Dendritic cell treated with granulocyte-macrophage colony-stimulating factor and Interleukin-4, amounts not matched to agents 40 ng/mL and 50 ng/mL, for 4 days (primary cell): ENCODE measurements at regions not wholly inside any gene's neighbourhood (a gene's known extent, or its start where the extent isn't known, plus 50 kb on each side); places are given as distances from the start of the nearest gene placed in this dataset.

Experiments
- H3K27ac Mint-ChIP-seq: one replicate; pipeline ENCODE4 v1.8.0; 2022; ENCODE audit warnings: mild to moderate bottlenecking, mixed read lengths
- H3K27me3 Mint-ChIP-seq: one replicate; pipeline ENCODE4 v1.8.0; 2022; ENCODE audit warnings: mild to moderate bottlenecking, mixed read lengths
- H3K36me3 Mint-ChIP-seq: one replicate; pipeline ENCODE4 v1.8.0; 2022; ENCODE audit warnings: low read depth, mixed read lengths
- H3K4me1 Mint-ChIP-seq: one replicate; pipeline ENCODE4 v1.8.0; 2022; ENCODE audit warnings: low read depth, mixed read lengths
- H3K4me3 Mint-ChIP-seq: one replicate; pipeline ENCODE4 v1.8.0; 2022; ENCODE audit warnings: mild to moderate bottlenecking, moderate library complexity, mixed read lengths
- H3K9me3 Mint-ChIP-seq: one replicate; pipeline ENCODE4 v1.8.0; 2022; ENCODE audit warnings: mixed read lengths
- intact Hi-C: fragments of 100-400 bp; cut with micrococcal nuclease; formaldehyde crosslinking; loops from one replicate; pipeline ENCODE4 v1.15.0; 2022

DNA sequence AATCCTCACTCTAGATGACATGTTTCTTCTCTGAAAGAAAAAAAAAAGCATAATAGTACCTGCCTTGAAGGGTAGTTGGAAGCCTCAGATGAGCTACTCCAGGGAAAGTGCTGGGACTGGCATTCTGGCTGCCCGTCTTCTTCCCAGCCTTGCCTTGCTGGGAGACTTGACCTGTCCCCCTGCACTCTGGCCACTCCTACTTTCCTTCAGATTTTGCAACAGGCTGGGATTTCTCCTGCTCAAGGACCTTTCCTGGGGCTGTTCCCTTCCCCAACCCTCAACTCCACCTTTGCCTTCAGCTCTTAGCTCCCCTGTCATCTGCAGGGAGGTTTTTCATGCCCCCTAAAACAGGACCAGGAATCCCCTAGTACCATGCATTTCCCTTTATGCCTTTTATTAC, 609.9 kb upstream of the CFAP20DC start:
- Mint-ChIP-seq H3K27me3 (no peaks in the 10 kb centered on the region), H3K27ac (no peak overlapping the region), H3K4me3 (no peak overlapping the region), H3K9me3 (no peaks in the 10 kb centered on the region), H3K36me3 (no peaks in the 10 kb centered on the region), H3K4me1 (peaks cover 2% of the 10 kb centered on the region)
- intact Hi-C loops, result no loop called here

DNA sequence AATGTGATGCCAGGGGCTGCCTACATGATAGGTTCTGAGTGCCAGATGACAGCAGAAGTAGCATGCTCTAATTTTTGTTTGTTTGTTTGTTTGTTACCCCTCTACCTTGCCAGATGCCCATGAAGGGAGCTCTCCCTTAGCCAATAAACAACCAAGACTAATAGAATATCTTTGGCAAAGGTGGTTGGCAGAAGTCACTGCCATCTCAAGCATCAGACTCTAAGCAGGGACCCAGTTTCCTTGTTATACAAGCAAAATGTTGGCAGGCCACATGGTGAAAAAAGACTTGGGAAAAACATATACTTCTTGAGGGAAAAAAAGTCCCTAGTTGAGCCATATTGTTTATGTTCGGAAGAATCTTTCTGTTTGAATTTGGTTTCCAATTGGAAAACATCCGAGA, 609.0 kb upstream of the CFAP20DC start:
- H3K27me3 Mint-ChIP-seq, result no peaks in the 10 kb centered on the region

DNA sequence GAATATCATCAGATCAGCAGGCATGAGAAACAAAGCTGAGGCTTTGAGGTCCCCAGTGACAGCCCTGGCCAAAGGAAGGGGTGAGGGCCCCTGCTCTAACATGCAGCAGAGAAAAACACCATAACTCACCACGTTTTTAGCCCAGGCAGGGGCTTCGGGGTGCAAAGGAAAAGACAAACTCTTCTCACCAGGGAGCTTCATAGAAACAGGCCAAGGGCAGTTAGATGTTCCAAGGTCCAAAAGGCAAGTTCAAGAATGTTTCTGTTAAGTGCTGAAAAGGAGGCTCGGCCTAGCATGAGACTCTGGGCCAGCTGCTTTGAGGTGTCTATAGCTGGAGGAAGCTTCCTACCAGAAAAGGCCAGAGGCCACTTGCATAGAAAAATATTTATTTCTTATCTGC, 608.4 kb upstream of the CFAP20DC start:
- Mint-ChIP-seq H3K4me3 (no peak overlapping the region), H3K27me3 (no peaks in the 10 kb centered on the region), H3K27ac (no peak overlapping the region), H3K36me3 (no peaks in the 10 kb centered on the region), H3K9me3 (no peaks in the 10 kb centered on the region), H3K4me1 (peaks cover 7% of the 10 kb centered on the region)
- intact Hi-C loops, result no loop called here

More for the DNA sequence above, 609.0 kb upstream of the CFAP20DC start:
- intact Hi-C loops, result no loop called here
- peaks cover 7% of the 10 kb centered on the region for H3K4me1 Mint-ChIP-seq
- no peaks in the 10 kb centered on the region for H3K36me3 Mint-ChIP-seq
- H3K4me3 Mint-ChIP-seq, result no peak overlapping the region
- H3K27ac Mint-ChIP-seq, result no peak overlapping the region
- H3K9me3 Mint-ChIP-seq, result no peaks in the 10 kb centered on the region

DNA sequence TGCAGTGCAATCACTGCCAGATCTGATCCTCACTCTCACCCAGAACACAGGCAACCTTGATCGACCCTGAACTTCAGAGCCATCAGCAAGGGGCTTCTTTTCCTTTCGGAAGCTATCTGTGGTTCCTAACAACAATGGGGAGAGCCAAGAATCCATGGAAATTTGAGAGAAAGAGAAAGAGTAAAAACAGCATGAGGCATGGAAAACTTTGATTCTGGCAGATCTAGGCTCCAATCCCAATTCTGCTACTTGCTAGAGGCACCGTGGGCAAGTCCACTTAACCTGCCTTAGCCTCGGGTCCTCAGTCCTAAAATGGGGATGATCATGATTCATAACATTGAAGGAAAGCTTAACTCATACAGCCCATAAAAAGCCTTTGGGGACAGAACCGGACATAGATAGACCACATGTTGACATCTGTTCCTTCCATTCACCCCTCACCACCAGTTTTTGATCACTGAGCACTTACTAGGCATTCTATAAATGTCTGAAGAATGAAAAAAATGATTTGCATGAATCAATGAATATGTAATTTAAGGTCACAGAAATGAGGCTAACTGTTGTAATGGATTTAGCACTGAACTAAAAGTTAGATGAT, 605.7 kb upstream of the CFAP20DC start:
- intact Hi-C loops, result no loop called here
- Mint-ChIP-seq H3K4me1 (peaks cover 7% of the 10 kb centered on the region), H3K27me3 (no peaks in the 10 kb centered on the region), H3K9me3 (peaks cover 7% of the 10 kb centered on the region), H3K27ac (no peak overlapping the region), H3K36me3 (no peaks in the 10 kb centered on the region), H3K4me3 (no peak overlapping the region)

DNA sequence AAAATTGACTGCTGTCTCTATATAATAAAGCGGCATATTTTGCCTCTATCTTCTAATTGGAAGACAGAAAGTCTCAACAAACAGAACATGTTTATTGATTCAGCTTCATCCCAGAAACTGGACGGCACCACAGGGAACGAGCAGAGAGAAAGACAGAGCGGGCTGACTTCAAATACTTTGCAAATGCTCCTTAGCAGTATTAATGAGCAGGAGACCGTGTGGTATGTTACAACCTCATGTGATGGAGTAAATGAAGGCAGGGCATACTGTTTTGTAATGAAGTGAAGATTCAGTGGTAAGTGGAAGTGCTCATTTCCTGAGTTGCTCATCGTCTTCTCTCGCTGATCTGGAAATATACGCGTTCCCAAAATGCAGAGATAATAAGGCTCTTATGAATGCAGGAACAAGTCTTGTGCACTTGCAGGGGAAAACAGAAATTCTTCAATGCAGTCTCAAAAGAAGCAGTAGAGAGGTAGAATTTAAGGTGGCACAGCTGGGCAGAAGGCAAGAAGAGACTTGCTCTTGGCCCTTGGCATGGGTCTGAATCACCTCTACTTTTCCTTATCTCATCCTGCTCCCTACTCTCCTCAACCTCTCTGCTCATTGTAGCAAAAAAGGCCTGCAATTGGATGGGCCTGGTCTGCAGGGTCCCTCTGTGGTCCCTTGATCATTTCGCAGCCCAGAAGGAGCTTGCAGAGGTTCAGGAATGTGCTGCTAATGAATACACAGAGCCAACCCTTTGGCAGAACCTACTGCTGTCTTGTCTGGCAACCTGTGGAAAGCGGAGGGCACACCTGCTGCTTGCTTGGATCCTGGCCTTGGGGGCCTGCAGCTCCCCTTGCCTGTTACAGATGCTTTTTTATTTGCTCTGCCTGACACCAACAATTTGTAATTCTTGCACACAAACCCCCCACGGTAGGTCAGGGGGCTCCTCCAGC, 604.9 kb upstream of the CFAP20DC start:
- H3K27me3 Mint-ChIP-seq, result no peaks in the 10 kb centered on the region
- intact Hi-C loops, result no loop called here
- H3K9me3 Mint-ChIP-seq, result peaks cover 14% of the 10 kb centered on the region
- no peak overlapping the region for H3K4me3 Mint-ChIP-seq
- H3K27ac Mint-ChIP-seq, result no peak overlapping the region
- H3K4me1 Mint-ChIP-seq, result peaks cover 7% of the 10 kb centered on the region
- no peaks in the 10 kb centered on the region for H3K36me3 Mint-ChIP-seq

DNA sequence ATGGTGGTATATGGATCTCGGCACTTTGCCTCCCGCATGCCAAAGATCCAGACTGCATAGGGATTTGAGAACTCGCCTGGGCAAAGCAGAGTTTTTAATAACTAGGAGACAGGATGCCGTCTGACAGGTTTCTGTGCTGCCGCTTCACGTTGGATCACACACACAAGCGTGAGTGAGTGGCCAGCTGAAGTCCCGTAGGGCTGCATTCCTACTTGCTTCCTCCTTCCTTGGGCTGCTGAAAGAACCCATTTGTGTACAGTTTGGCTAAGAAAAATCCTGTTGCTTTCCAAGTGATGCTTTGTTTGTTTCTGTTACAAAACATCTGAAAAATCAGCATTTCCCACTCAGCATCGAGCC, 604.3 kb upstream of the CFAP20DC start:
- H3K9me3 Mint-ChIP-seq, result peaks cover 21% of the 10 kb centered on the region
- no peaks in the 10 kb centered on the region for H3K27me3 Mint-ChIP-seq
- intact Hi-C loops, result no loop called here
- H3K4me1 Mint-ChIP-seq, result peaks cover 7% of the 10 kb centered on the region
- no peak overlapping the region for H3K4me3 Mint-ChIP-seq
- H3K36me3 Mint-ChIP-seq, result no peaks in the 10 kb centered on the region
- no peak overlapping the region for H3K27ac Mint-ChIP-seq

DNA sequence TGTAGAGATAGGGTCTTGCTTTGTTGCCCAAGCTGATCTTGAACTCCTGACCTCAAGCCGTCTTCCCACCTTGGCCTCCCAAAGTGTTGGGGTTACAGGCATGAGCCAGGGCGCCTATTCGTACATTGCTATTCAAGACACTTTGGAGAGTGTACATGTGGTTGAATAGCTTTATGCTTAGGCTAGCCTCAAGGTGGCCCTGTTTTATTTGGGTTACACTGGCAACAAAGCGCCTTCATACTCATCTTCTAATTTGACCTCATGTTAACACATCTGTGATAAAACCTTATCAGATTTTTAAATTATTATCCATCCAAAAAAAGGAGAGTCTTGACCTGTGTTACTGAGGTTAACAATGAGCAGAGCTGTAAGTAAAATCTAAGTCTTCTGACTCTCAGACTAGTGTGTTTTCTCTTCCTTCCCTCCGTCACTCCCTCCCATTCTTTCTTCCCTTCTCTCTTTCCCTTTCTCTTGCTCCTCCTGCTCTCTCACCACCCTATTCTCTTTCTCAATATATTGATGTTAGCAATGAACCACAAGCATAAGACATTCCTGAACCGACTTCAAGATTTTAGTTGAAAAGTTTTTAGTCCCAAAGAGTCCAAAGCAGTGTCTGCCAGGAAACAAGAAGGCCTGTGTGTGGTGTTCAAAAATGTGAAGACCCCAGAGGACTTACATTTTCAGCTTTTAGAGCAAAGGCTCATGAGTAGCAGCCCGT, 603.7 kb upstream of the CFAP20DC start:
- intact Hi-C loops, result no loop called here
- Mint-ChIP-seq H3K27ac (no peak overlapping the region), H3K27me3 (no peaks in the 10 kb centered on the region)

DNA sequence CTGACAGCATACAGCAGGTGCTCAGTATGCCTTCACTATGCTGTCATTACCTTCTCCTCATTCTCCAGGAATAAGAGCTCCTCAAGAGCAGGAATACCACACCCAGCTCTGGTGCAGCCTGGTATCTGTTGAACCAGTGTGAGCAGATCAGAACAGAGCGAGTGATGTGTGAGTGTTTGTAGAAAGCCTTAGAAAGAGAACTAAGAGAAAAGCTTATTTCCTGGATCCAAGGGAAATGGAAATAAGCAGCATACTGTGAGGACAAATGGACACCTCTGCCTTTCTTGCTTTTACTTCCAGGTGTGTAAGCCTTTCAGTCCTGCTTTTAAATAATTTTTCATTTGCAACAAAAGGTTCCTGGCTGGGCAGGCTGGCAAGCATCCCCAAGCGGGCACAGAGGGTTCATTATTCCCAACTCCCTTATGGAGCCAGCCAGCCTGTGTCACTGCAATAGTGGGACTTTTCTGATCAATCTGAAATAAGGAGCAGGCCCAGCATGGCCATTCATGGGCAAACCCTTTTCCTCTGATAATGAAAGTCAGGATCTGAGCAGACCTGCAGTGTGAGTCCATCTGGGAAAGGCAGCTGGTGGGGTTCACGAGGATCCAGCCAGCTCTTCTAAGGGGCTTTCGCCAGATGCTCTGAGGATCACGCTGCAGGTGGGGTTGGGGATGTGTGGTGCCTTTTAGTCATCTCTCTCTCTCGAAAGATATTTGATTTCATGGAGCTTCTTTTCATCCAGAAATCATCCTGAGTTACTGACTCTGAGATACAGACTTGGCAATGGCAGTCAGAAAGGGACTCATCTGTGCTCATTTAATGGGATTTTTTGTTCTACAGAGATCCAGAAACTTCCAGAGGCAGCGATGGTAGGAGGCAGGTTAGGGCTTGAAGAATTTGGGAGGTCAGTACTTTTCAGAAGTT, 594.9 kb upstream of the CFAP20DC start:
- Mint-ChIP-seq H3K36me3 (no peaks in the 10 kb centered on the region), H3K4me1 (no peaks in the 10 kb centered on the region), H3K9me3 (peaks cover 17% of the 10 kb centered on the region), H3K27me3 (peaks cover 13% of the 10 kb centered on the region), H3K27ac (no peak overlapping the region), H3K4me3 (no peak overlapping the region)
- intact Hi-C loops, result no loop called here

More for the DNA sequence above, 603.7 kb upstream of the CFAP20DC start:
- H3K4me3 Mint-ChIP-seq, result no peak overlapping the region
- H3K4me1 Mint-ChIP-seq, result peaks cover 7% of the 10 kb centered on the region
- peaks cover 26% of the 10 kb centered on the region for H3K9me3 Mint-ChIP-seq
- H3K36me3 Mint-ChIP-seq, result no peaks in the 10 kb centered on the region

DNA sequence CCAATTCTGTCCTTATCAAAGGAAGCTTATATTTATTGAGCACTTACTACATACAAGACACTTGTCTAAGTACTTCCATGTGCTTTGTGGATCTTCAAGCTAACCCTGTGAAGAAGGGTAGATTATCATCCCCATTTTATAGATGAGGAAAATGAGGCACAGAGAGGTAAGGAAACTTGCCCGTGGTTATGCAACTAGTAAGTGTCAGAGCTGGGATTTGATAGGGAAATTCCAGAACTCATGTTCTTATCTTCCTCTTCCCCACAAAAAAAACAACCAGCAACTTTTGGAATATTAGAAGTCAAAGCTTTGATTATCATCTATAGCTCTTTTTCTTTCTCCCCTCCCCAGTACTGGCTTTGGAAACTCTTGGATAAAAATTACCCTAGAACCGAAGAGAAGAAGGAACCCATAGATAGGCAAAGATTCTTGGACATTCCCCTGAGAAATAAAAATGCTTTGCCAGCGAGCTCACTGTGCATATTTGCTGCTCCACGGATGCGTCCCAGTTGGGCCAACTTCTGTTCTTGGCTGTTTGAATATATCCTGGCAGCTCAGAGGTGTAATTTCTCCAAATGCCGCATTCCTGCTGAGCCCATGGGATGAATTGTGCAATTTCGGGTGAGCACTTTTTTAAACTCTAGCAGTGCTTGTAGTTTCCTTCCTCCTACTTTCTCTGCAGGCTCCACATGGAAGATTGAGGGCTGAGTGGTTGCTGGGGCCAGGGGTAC, 591.5 kb upstream of the CFAP20DC start:
- intact Hi-C loops, result no loop called here
- H3K4me1 Mint-ChIP-seq, result no peaks in the 10 kb centered on the region
- peaks cover 13% of the 10 kb centered on the region for H3K27me3 Mint-ChIP-seq
- H3K27ac Mint-ChIP-seq, result no peak overlapping the region
- no peaks in the 10 kb centered on the region for H3K9me3 Mint-ChIP-seq
- no peak overlapping the region for H3K4me3 Mint-ChIP-seq
- no peaks in the 10 kb centered on the region for H3K36me3 Mint-ChIP-seq

DNA sequence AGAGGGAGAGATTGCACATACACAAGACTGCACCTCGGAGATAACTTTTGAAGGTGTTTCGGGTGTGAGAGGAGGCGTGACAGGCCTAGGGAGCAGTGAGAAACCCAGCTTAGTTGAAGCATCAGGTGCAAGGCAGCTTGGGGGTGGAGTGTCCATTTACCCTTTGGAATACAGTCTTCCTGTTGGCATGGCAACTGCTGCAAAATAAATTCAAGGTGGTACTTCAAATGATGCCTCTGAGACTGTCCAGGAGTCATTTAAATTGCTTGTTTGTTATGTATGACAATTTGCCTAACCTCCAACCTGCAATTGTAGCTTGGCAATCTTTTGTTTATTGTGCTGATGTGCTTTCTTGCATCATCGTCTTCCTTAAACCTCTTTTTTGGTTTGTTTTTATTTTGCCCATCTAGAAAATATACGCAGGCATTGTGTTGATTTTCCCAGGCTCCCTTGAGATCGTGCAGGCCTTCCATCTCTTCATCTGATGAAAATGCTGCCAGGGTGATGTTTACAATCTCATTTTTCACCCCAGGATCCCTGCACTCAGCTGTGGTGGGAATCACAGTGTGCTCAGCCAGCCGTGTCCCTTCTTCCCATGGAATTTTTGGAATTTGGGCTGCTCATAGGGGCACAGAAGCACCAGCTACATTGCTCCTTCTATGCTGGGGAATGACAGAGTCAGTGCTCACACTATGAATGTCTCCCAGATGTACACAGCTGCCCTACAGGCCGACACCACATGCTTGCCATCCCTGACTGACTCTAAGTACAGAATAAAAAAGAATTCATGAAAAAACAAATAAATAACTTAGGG, 583.1 kb upstream of the CFAP20DC start:
- Mint-ChIP-seq H3K36me3 (no peaks in the 10 kb centered on the region), H3K9me3 (no peaks in the 10 kb centered on the region)
- intact Hi-C loops, result no loop called here

DNA sequence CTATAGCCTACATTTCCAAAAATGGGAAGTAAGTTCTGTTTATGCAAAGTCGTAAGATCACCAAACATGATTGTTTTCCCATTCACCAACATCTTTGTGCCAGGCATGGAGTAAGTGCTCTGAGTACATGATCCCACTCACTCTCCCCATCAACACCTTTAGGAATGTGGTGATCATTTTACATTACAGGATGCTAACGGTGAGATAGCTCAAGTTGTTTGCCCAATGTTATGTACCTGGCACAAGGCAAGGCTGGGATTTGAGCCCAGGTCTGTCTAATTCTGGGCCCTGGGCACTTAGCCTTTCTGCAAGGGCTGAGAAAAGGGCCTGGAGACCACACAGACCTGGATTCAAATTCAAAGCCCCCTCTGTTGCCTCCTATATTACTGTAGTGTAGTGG, 581.7 kb upstream of the CFAP20DC start:
- Mint-ChIP-seq H3K9me3 (no peaks in the 10 kb centered on the region), H3K36me3 (no peaks in the 10 kb centered on the region), H3K4me1 (peaks cover 11% of the 10 kb centered on the region), H3K27ac (no peak overlapping the region), H3K4me3 (no peak overlapping the region), H3K27me3 (no peaks in the 10 kb centered on the region)
- intact Hi-C loops, result no loop called here

More for the DNA sequence above, 583.1 kb upstream of the CFAP20DC start:
- no peak overlapping the region for H3K4me3 Mint-ChIP-seq
- no peak overlapping the region for H3K27ac Mint-ChIP-seq
- H3K4me1 Mint-ChIP-seq, result peaks cover 11% of the 10 kb centered on the region
- H3K27me3 Mint-ChIP-seq, result no peaks in the 10 kb centered on the region

DNA sequence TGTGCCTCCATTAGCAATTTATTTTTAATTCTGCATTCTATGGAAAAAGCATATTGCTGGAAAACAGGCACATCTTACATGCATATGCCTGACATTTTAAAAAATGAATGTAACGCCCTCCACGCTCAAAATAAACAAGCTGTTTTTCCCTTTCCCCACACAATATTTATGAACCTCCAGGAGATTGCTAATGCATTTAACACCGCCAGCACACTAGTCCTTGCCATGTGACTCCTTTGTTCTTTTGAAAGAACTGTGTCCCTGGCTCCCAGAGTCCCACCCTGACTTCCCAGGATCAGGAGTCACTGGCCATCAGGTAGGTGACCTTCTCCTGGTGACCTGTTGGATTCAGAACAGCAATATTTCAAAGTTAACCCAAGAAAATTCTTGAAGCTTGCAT, 571.2 kb upstream of the CFAP20DC start:
- H3K9me3 Mint-ChIP-seq, result peaks cover 17% of the 10 kb centered on the region
- H3K4me3 Mint-ChIP-seq, result no peak overlapping the region
- no peaks in the 10 kb centered on the region for H3K36me3 Mint-ChIP-seq
- H3K27me3 Mint-ChIP-seq, result no peaks in the 10 kb centered on the region
- H3K4me1 Mint-ChIP-seq, result no peaks in the 10 kb centered on the region
- H3K27ac Mint-ChIP-seq, result no peak overlapping the region
- intact Hi-C loops, result no loop called here
